ENCODE measurements at regions not wholly inside any gene's neighbourhood (a gene's known extent, or its start where the extent isn't known, plus 50 kb on each side); places are given as distances from the start of the nearest gene placed in this dataset.

- TF ChIP-seq POLR2A (IDR thresholded peaks at IDR 0.05) (no peak), CTCF (IDR thresholded peaks at IDR 0.05) (no peak)
- WGBS (ENCODE audit: insufficient coverage, low coverage, low lambda C conversion rate, missing lambda C conversion rate), result 71% methylated on average over 4 of the region's 9 CpGs
- intact Hi-C loops (cut with DNase I), result no loop called here
- Histone ChIP-seq H3K9me3 (no peaks in the 10 kb centered on the region), H3K4me3 (no peak overlapping the region), H3K27ac (no peak overlapping the region), H3K36me3 (no peaks in the 10 kb centered on the region), H3K4me1 (no peaks in the 10 kb centered on the region), H3K27me3 (no peaks in the 10 kb centered on the region)
- no peak for ATAC-seq
- DNase-seq, result no peak
Observed at GRCh38 chr4:131026771-131027170, 1930.8 kb downstream of the C4orf33 start.

- no peak overlapping the region for H3K27ac ChIP-seq
- ATAC-seq (peak in 1 of 4 donors; percentile 70), DNase-seq (no peak)
- no peak overlapping the region for H3K4me3 ChIP-seq
- no peak for TF ChIP-seq POLR2A (IDR thresholded peaks at IDR 0.05)
- no peak for TF ChIP-seq CTCF (IDR thresholded peaks at IDR 0.05)
- intact Hi-C loops (cut with DNase I), result no loop called here
- no peaks in the 10 kb centered on the region for H3K27me3 ChIP-seq
- H3K9me3 ChIP-seq, result no peaks in the 10 kb centered on the region
- H3K36me3 ChIP-seq, result no peaks in the 10 kb centered on the region
- H3K4me1 ChIP-seq, result no peaks in the 10 kb centered on the region
Observed at GRCh38 chr4:131044368-131044767, 1948.4 kb downstream of the C4orf33 start.

GRCh38 chr4:131046821-131047220 is 1950.9 kb downstream of the C4orf33 start:
- TF ChIP-seq CTCF (IDR thresholded peaks at IDR 0.05), result no peak
- no peak for TF ChIP-seq POLR2A (IDR thresholded peaks at IDR 0.05)
- intact Hi-C loops (cut with DNase I), result no loop called here
- Histone ChIP-seq H3K4me1 (no peaks in the 10 kb centered on the region), H3K9me3 (no peaks in the 10 kb centered on the region), H3K27me3 (no peaks in the 10 kb centered on the region), H3K36me3 (no peaks in the 10 kb centered on the region), H3K27ac (no peak overlapping the region), H3K4me3 (no peak overlapping the region)
- WGBS (ENCODE audit: insufficient coverage, low coverage, low lambda C conversion rate, missing lambda C conversion rate), result 63% methylated on average over 4 of the region's 4 CpGs
- ATAC-seq (no peak), DNase-seq (no peak)

- no peaks in the 10 kb centered on the region for H3K27me3 ChIP-seq
- no peak overlapping the region for H3K4me3 ChIP-seq
- DNase-seq, result no peak
- TF ChIP-seq POLR2A (IDR thresholded peaks at IDR 0.05) (no peak), CTCF (IDR thresholded peaks at IDR 0.05) (no peak)
- ATAC-seq, result no peak
- no peaks in the 10 kb centered on the region for H3K9me3 ChIP-seq
- 92% methylated on average over 2 of the region's 2 CpGs for WGBS (ENCODE audit: insufficient coverage, low coverage, low lambda C conversion rate, missing lambda C conversion rate)
- H3K4me1 ChIP-seq, result no peaks in the 10 kb centered on the region
- intact Hi-C loops (cut with DNase I), result no loop called here
- H3K36me3 ChIP-seq, result no peaks in the 10 kb centered on the region
- no peak overlapping the region for H3K27ac ChIP-seq
Observed at GRCh38 chr4:131052646-131053045, 1956.7 kb downstream of the C4orf33 start.

- no peak overlapping the region for H3K4me3 ChIP-seq
- no peaks in the 10 kb centered on the region for H3K9me3 ChIP-seq
- ATAC-seq, result peak in 3 of 4 donors; percentile 13 to 51 (median 51)
- WGBS (ENCODE audit: insufficient coverage, low coverage, low lambda C conversion rate, missing lambda C conversion rate), result 56% methylated on average over 5 of the region's 8 CpGs
- intact Hi-C loops (cut with DNase I), result no loop called here
- TF ChIP-seq CTCF (IDR thresholded peaks at IDR 0.05) (no peak), POLR2A (IDR thresholded peaks at IDR 0.05) (no peak)
- H3K36me3 ChIP-seq, result no peaks in the 10 kb centered on the region
- H3K27ac ChIP-seq, result no peak overlapping the region
- DNase-seq, result no peak
- H3K4me1 ChIP-seq, result no peaks in the 10 kb centered on the region
- no peaks in the 10 kb centered on the region for H3K27me3 ChIP-seq
Observed at GRCh38 chr4:131054489-131055019, 1958.6 kb downstream of the C4orf33 start.

Measured in right lobe of liver (tissue), 6 donors.